ENCODE measurements at regions not wholly inside any gene's neighbourhood (a gene's known extent, or its start where the extent isn't known, plus 50 kb on each side); places are given as distances from the start of the nearest gene placed in this dataset.

GRCh38 chr16:5775916-5776315 is 678.3 kb upstream of the EEF2KMT start:
- Histone ChIP-seq H2BK20ac (ENCODE audit: low read depth, low read length) (no peak overlapping the region), H3K27me3 (ENCODE audit: control insufficient read depth, insufficient read depth, low read length) (no peaks in the 10 kb centered on the region), H3K4me1 (ENCODE audit: control insufficient read depth, insufficient read depth, low read length) (no peaks in the 10 kb centered on the region), H2AFZ (replicated peaks; ENCODE audit: low read length, poor library complexity) (no peak overlapping the region), H3K9ac (ENCODE audit: low read depth, low read length) (no peak overlapping the region), H3K4ac (ENCODE audit: low read depth, low read length) (no peak overlapping the region), H3K9me3 (ENCODE audit: control insufficient read depth, insufficient read depth, low read length) (peaks cover 19% of the 10 kb centered on the region), H2AK9ac (replicated peaks; ENCODE audit: low read depth, low read length, poor library complexity) (no peak overlapping the region), H3K9me1 (ENCODE audit: insufficient read depth, low read length) (no peaks in the 10 kb centered on the region), H2BK15ac (ENCODE audit: low read depth, low read length) (no peak overlapping the region), H3K23ac (ENCODE audit: low read depth, low read length) (no peak overlapping the region), H4K91ac (ENCODE audit: insufficient read depth, low read depth, low read length) (no peak overlapping the region), H3K14ac (replicated peaks; ENCODE audit: low read depth, low read length) (no peak overlapping the region), H3K56ac (ENCODE audit: extremely low read depth, insufficient read depth, low read length) (no peak overlapping the region), H3K27ac (ENCODE audit: insufficient read depth, low read length) (no peak overlapping the region), H2BK120ac (ENCODE audit: low read depth, low read length) (no peak overlapping the region), H3K36me3 (ENCODE audit: control insufficient read depth, insufficient read depth, low read length) (no peaks in the 10 kb centered on the region), H3K4me2 (ENCODE audit: low read depth, low read length) (no peak overlapping the region), H4K8ac (ENCODE audit: low read depth in 2 of 2, low read length in 2 of 2) (no peak overlapping the region), H3K79me1 (ENCODE audit: low read depth in 1 of 2, low read length in 2 of 2) (no peaks in the 10 kb centered on the region), H4K5ac (ENCODE audit: low read depth, low read length) (no peak overlapping the region), H2AK5ac (ENCODE audit: low read depth, low read length) (no peak overlapping the region), H4K20me1 (ENCODE audit: insufficient read depth, low read length) (no peaks in the 10 kb centered on the region), H3K18ac (ENCODE audit: low read depth, low read length) (no peak overlapping the region), H3K4me3 (ENCODE audit: insufficient read depth, low read depth, low read length) (no peak overlapping the region), H2BK5ac (ENCODE audit: low read depth, low read length, poor library complexity, severe bottlenecking) (no peak overlapping the region)
- CTCF ChIA-PET, result no interaction called here
- BruUV-seq (replicated peaks), result no TSS peak
- DNase-seq (no peak), ATAC-seq (ENCODE audit: low read depth) (no peak)
- intact Hi-C loops (cut with micrococcal nuclease) (no loop called here), in situ Hi-C loops (cut with MboI; ENCODE audit: low sequenced_read_pairs) (no loop called here), dilution Hi-C loops (cut with HindIII; ENCODE audit: low sequenced_read_pairs, unreplicated experiment) (no loop called here)
- POLR2A ChIA-PET (ENCODE audit: unreplicated experiment), result no interaction called here
- TF ChIP-seq MAFK (IDR thresholded peaks at IDR 0.05; ENCODE audit: low read depth, low read length) (no peak), POLR2A (IDR thresholded peaks at IDR 0.05; ENCODE audit: low read depth, low read length) (no peak), CTCF (conservative IDR thresholded peaks at IDR 0.05; ENCODE audit: low read depth, low read length) (no peak), MAZ (IDR thresholded peaks at IDR 0.05; ENCODE audit: borderline replicate concordance, low read depth, low read length) (no peak), BHLHE40 (IDR thresholded peaks at IDR 0.05; ENCODE audit: low read depth, low read length) (no peak), USF2 (IDR thresholded peaks at IDR 0.05; ENCODE audit: low read depth, low read length) (no peak), ELK1 (IDR thresholded peaks at IDR 0.05; ENCODE audit: borderline replicate concordance, low read depth, low read length) (no peak), SMC3 (IDR thresholded peaks at IDR 0.05; ENCODE audit: low read depth, low read length) (no peak), RCOR1 (IDR thresholded peaks at IDR 0.05; ENCODE audit: insufficient replicate concordance, low read length) (no peak), NFE2L2 (IDR thresholded peaks at IDR 0.05; ENCODE audit: low read depth, low read length) (no peak), CEBPB (IDR thresholded peaks at IDR 0.05; ENCODE audit: low read depth, low read length) (no peak)
- no CpG with 5 or more reads among the region's 5 CpGs for WGBS, 2 experiments (ENCODE audit: extremely low coverage in 2 of 2, insufficient read length in 1 of 2)
